GM23338 (cell line): ENCODE measurements at regions not wholly inside any gene's neighbourhood (a gene's known extent, or its start where the extent isn't known, plus 50 kb on each side); places are given as distances from the start of the nearest gene placed in this dataset.

Source experiments
- ATAC-seq: fragments of 200-7000 bp; cut with Tn5 transposase; 3 replicates; pipeline ENCODE4 v1.9.1; 2020
- DNase-seq: peaks from one replicate; pipeline ENCODE4 v3.0.0-alpha.2; 2015; ENCODE audit warnings: low spot score
- H2AFZ ChIP-seq: fragments of 200-600 bp; sonication (generic); 2 replicates; pipeline ENCODE4 v1.8.0; 2016; ENCODE audit warnings: antibody characterized with exemption, mild to moderate bottlenecking, moderate library complexity
- H3F3A ChIP-seq: fragments of 200-600 bp; sonication (generic); replicated peaks from 2 replicates; pipeline ENCODE4 v1.8.0; 2017; ENCODE audit warnings: antibody characterized with exemption, mixed run types, low read depth
- H3K27ac ChIP-seq: fragments of 200-600 bp; sonication (generic); 2 replicates; pipeline ENCODE4 v1.6.1; 2016; ENCODE audit warnings: low read depth
- H3K27me3 ChIP-seq: fragments of 200-600 bp; sonication (generic); 2 replicates; pipeline ENCODE4 v1.8.0; 2016; ENCODE audit warnings: mild to moderate bottlenecking, mixed run types, moderate library complexity; ENCODE audit not compliant: insufficient read depth
- H3K36me3 ChIP-seq: fragments of 200-600 bp; sonication (generic); 2 replicates; pipeline ENCODE4 v1.8.0; 2016; ENCODE audit warnings: mild to moderate bottlenecking; ENCODE audit not compliant: insufficient read depth
- H3K4me1 ChIP-seq: fragments of 200-600 bp; sonication (generic); 2 replicates; pipeline ENCODE4 v1.8.0; 2016; ENCODE audit warnings: mild to moderate bottlenecking, moderate library complexity; ENCODE audit not compliant: insufficient read depth
- H3K4me2 ChIP-seq: fragments of 200-600 bp; sonication (generic); 2 replicates; pipeline ENCODE4 v1.7.1; 2017; ENCODE audit warnings: mixed run types
- H3K4me3 ChIP-seq: fragments of 200-600 bp; sonication (generic); 2 replicates; pipeline ENCODE4 v1.6.1; 2016; ENCODE audit warnings: mixed run types
- H3K79me2 ChIP-seq: fragments of 200-600 bp; sonication (generic); replicated peaks from 2 replicates; pipeline ENCODE4 v1.8.0; 2017; ENCODE audit warnings: mild to moderate bottlenecking; ENCODE audit not compliant: insufficient read depth
- H3K9me2 ChIP-seq: fragments of 200-600 bp; sonication (generic); 2 replicates; pipeline ENCODE4 v1.8.0; 2017; ENCODE audit not compliant: insufficient read depth
- H4K20me1 ChIP-seq: fragments of 200-600 bp; sonication (generic); replicated peaks from 2 replicates; pipeline ENCODE4 v1.8.0; 2017; ENCODE audit warnings: mild to moderate bottlenecking; ENCODE audit not compliant: insufficient read depth
- H3K27ac Mint-ChIP-seq: 2 replicates; pipeline ENCODE4 v1.8.0; 2020; ENCODE audit warnings: inconsistent platforms, mild to moderate bottlenecking, moderate library complexity, mixed read lengths
- H3K27me3 Mint-ChIP-seq: 3 replicates; pipeline ENCODE4 v1.8.0; 2022; ENCODE audit warnings: low read depth, mild to moderate bottlenecking, moderate library complexity, mixed read lengths, inconsistent platforms; ENCODE audit not compliant: insufficient read depth, poor library complexity
- H3K36me3 Mint-ChIP-seq: 3 replicates; pipeline ENCODE4 v1.8.0; 2021; ENCODE audit warnings: low read depth, mild to moderate bottlenecking, inconsistent platforms, moderate library complexity, mixed read lengths
- H3K4me1 Mint-ChIP-seq: 3 replicates; pipeline ENCODE4 v1.8.0; 2020; ENCODE audit warnings: mild to moderate bottlenecking, inconsistent platforms, mixed read lengths
- H3K4me3 Mint-ChIP-seq: 3 replicates; pipeline ENCODE4 v1.8.0; 2021; ENCODE audit warnings: moderate library complexity, mild to moderate bottlenecking, inconsistent platforms, mixed read lengths
- H3K9me3 Mint-ChIP-seq: 3 replicates; pipeline ENCODE4 v1.8.0; 2020; ENCODE audit warnings: moderate library complexity, mild to moderate bottlenecking, inconsistent platforms, mixed read lengths
- CREB1 ChIP-seq: fragments of 250-450 bp; sonication (Bioruptor Pico); IDR thresholded peaks from 2 replicates; pipeline ENCODE4 v1.5.0; 2020; ENCODE audit warnings: low read depth, mild to moderate bottlenecking, moderate library complexity
- EZH2 ChIP-seq: fragments of 200-600 bp; sonication (generic); IDR thresholded peaks from one replicate; pipeline ENCODE4 v1.8.0; 2017; ENCODE audit warnings: antibody characterized with exemption, mild to moderate bottlenecking, low read depth; ENCODE audit not compliant: unreplicated experiment
- EZH2phosphoT487 ChIP-seq: fragments of 200-600 bp; sonication (generic); IDR thresholded peaks from one replicate; pipeline ENCODE4 v1.8.1; 2018; ENCODE audit warnings: antibody characterized with exemption; ENCODE audit not compliant: unreplicated experiment
- POLR2AphosphoS5 ChIP-seq: IDR thresholded peaks from 2 replicates; pipeline ENCODE4 v1.6.1; 2016; ENCODE audit warnings: antibody characterized with exemption, low read depth
- REST ChIP-seq: IDR thresholded peaks from one replicate; pipeline ENCODE4 v1.6.1; 2018; ENCODE audit warnings: antibody characterized with exemption; ENCODE audit not compliant: unreplicated experiment
- STAT1 ChIP-seq: IDR thresholded peaks from one replicate; pipeline ENCODE4 v1.6.1; 2016; ENCODE audit warnings: antibody characterized with exemption; ENCODE audit not compliant: unreplicated experiment
- ZNF462 ChIP-seq: fragments of 250-450 bp; sonication (Bioruptor Pico); IDR thresholded peaks from 2 replicates; pipeline ENCODE4 v1.5.0; 2020; ENCODE audit warnings: mild to moderate bottlenecking, moderate library complexity

GRCh38 chr9:113715086-113715485, 161.0 kb upstream of the ZNF618 start:
- Histone ChIP-seq H3K27me3 (no peaks in the 10 kb centered on the region), H3F3A (no peaks in the 10 kb centered on the region), H2AFZ (no peak overlapping the region), H3K9me2 (peaks cover 10% of the 10 kb centered on the region; the same call in 1 of the 2 replicates), H3K27ac (no peak overlapping the region), H3K4me3 (no peak overlapping the region), H3K4me2 (no peak overlapping the region), H4K20me1 (no peaks in the 10 kb centered on the region), H3K36me3 (no peaks in the 10 kb centered on the region), H3K79me2 (no peaks in the 10 kb centered on the region), H3K4me1 (peaks cover 9% of the 10 kb centered on the region)
- Mint-ChIP-seq H3K36me3 (peaks cover 14% of the 10 kb centered on the region), H3K4me1 (peaks cover 8% of the 10 kb centered on the region), H3K27me3 (peaks cover 12% of the 10 kb centered on the region), H3K27ac (no peak overlapping the region), H3K9me3 (peaks cover 33% of the 10 kb centered on the region), H3K4me3 (no peak overlapping the region)
- no peak for TF ChIP-seq EZH2
- no peak for TF ChIP-seq REST
- no peak for TF ChIP-seq ZNF462 (CRISPR knock-in tag)
- TF ChIP-seq STAT1 = no peak
- TF ChIP-seq POLR2AphosphoS5 = no peak
- no peak for TF ChIP-seq CREB1 (CRISPR knock-in tag)
- no peak for TF ChIP-seq EZH2phosphoT487
- ATAC-seq (no peak), DNase-seq (no peak)
